H9 (cell line): ENCODE measurements at regions not wholly inside any gene's neighbourhood (a gene's known extent, or its start where the extent isn't known, plus 50 kb on each side); places are given as distances from the start of the nearest gene placed in this dataset.

ENCODE experiments used
- DNase-seq: peaks from one replicate; pipeline ENCODE4 v3.0.0-alpha.2; 2017
- H2AFZ ChIP-seq: one replicate; pipeline ENCODE4 v1.6.1; 2013; ENCODE audit warnings: mild to moderate bottlenecking, low read length, control low read depth, moderate library complexity
- H2AK5ac ChIP-seq: 2 replicates; pipeline ENCODE4 v1.6.1; 2013; ENCODE audit warnings: low read length, control low read depth, mixed read lengths; ENCODE audit not compliant: insufficient read length
- H2BK120ac ChIP-seq: one replicate; pipeline ENCODE4 v1.6.1; 2013; ENCODE audit warnings: low read depth, mild to moderate bottlenecking, low read length, control low read depth, inconsistent platforms; ENCODE audit not compliant: poor library complexity, severe bottlenecking
- H2BK12ac ChIP-seq: 2 replicates; pipeline ENCODE4 v1.6.1; 2013; ENCODE audit warnings: low read length, control low read depth, mixed read lengths, low read depth; ENCODE audit not compliant: insufficient read length
- H2BK15ac ChIP-seq: 2 replicates; pipeline ENCODE4 v1.6.1; 2013; ENCODE audit warnings: low read depth, low read length, control low read depth
- H2BK20ac ChIP-seq: one replicate; pipeline ENCODE4 v1.6.1; 2013; ENCODE audit warnings: low read depth, mild to moderate bottlenecking, low read length, control low read depth, inconsistent platforms; ENCODE audit not compliant: poor library complexity, severe bottlenecking
- H2BK5ac ChIP-seq: 2 replicates; pipeline ENCODE4 v1.6.1; 2013; ENCODE audit warnings: low read length, control low read depth, mixed read lengths; ENCODE audit not compliant: insufficient read length
- H3K14ac ChIP-seq: 2 replicates; pipeline ENCODE4 v1.6.1; 2013; ENCODE audit warnings: low read length, control low read depth; ENCODE audit not compliant: insufficient read depth
- H3K18ac ChIP-seq: 2 replicates; pipeline ENCODE4 v1.6.1; 2013; ENCODE audit warnings: low read depth, mild to moderate bottlenecking, mixed read lengths, low read length, control low read depth; ENCODE audit not compliant: insufficient read length
- H3K23ac ChIP-seq: 2 replicates; pipeline ENCODE4 v1.6.1; 2013; ENCODE audit warnings: low read length, control low read depth, mixed read lengths, low read depth; ENCODE audit not compliant: insufficient read length
- H3K23me2 ChIP-seq: 2 replicates; pipeline ENCODE4 v1.6.1; 2013; ENCODE audit warnings: low read depth, mild to moderate bottlenecking, mixed read lengths, low read length, control low read depth; ENCODE audit not compliant: insufficient read length, poor library complexity, severe bottlenecking
- H3K27ac ChIP-seq: 2 replicates; pipeline ENCODE4 v1.5.1; 2013; ENCODE audit warnings: low read length, control low read depth, mixed read lengths, low read depth; ENCODE audit not compliant: insufficient read length
- H3K27me3 ChIP-seq: 2 replicates; pipeline ENCODE4 v1.6.1; 2013; ENCODE audit warnings: low read length, control low read depth, inconsistent platforms; ENCODE audit not compliant: insufficient read depth
- H3K4ac ChIP-seq: 2 replicates; pipeline ENCODE4 v1.6.1; 2013; ENCODE audit warnings: low read depth, mild to moderate bottlenecking, control low read depth, inconsistent platforms, low read length, moderate library complexity
- H3K4me1 ChIP-seq: 2 replicates; pipeline ENCODE4 v1.6.1; 2013; ENCODE audit warnings: low read length, control low read depth, inconsistent platforms; ENCODE audit not compliant: insufficient read depth
- H3K4me2 ChIP-seq: 2 replicates; pipeline ENCODE4 v1.6.1; 2013; ENCODE audit warnings: low read length, control low read depth, mixed read lengths; ENCODE audit not compliant: insufficient read length, insufficient read depth
- H3K56ac ChIP-seq: 2 replicates; pipeline ENCODE4 v1.6.1; 2013; ENCODE audit warnings: low read depth, mild to moderate bottlenecking, mixed read lengths, low read length, control low read depth; ENCODE audit not compliant: insufficient read length
- H3K79me1 ChIP-seq: 2 replicates; pipeline ENCODE4 v1.6.1; 2013; ENCODE audit warnings: low read depth, mild to moderate bottlenecking, moderate library complexity, low read length, control low read depth, inconsistent platforms; ENCODE audit not compliant: insufficient read depth, poor library complexity, severe bottlenecking
- H3K79me2 ChIP-seq: 2 replicates; pipeline ENCODE4 v1.6.1; 2013; ENCODE audit warnings: low read length, control low read depth, inconsistent platforms; ENCODE audit not compliant: insufficient read depth
- H3K9ac ChIP-seq: 2 replicates; pipeline ENCODE4 v1.6.1; 2013; ENCODE audit warnings: low read length, control low read depth, mixed read lengths; ENCODE audit not compliant: insufficient read length; ENCODE audit errors: extremely low read depth
- H3K9me3 ChIP-seq: one replicate; pipeline ENCODE4 v1.6.1; 2013; ENCODE audit warnings: low read depth, low read length, inconsistent platforms; ENCODE audit not compliant: control insufficient read depth
- H3T11ph ChIP-seq: one replicate; pipeline ENCODE4 v1.6.1; 2013; ENCODE audit warnings: mild to moderate bottlenecking, low read length, control low read depth, inconsistent platforms
- H4K20me1 ChIP-seq: one replicate; pipeline ENCODE4 v1.6.1; 2013; ENCODE audit not compliant: control insufficient read depth, insufficient read length, insufficient read depth
- H4K5ac ChIP-seq: 2 replicates; pipeline ENCODE4 v1.6.1; 2013; ENCODE audit warnings: low read depth, mild to moderate bottlenecking, mixed read lengths, low read length, control low read depth; ENCODE audit not compliant: insufficient read length
- H4K8ac ChIP-seq: replicated peaks from 2 replicates; pipeline ENCODE4 v1.6.1; 2013; ENCODE audit warnings: low read length, control low read depth, mixed read lengths, low read depth; ENCODE audit not compliant: insufficient read length
- H4K91ac ChIP-seq: 2 replicates; pipeline ENCODE4 v1.6.1; 2013; ENCODE audit warnings: low read depth, mild to moderate bottlenecking, moderate library complexity, mixed read lengths, low read length, control low read depth; ENCODE audit not compliant: insufficient read length
- H3K27ac Mint-ChIP-seq, 3 experiments: 2 replicates in 2 of 3; 3 replicates in 1 of 3; pipeline ENCODE4 v1.8.0; 2020 to 2021; ENCODE audit warnings: mixed read lengths in 3 of 3, mild to moderate bottlenecking in 1 of 3, moderate library complexity in 1 of 3
- H3K27me3 Mint-ChIP-seq: 2 replicates; pipeline ENCODE4 v1.8.0; 2021; ENCODE audit warnings: low read depth, mild to moderate bottlenecking, moderate library complexity, mixed read lengths
- H3K36me3 Mint-ChIP-seq, 3 experiments: 2 replicates in 2 of 3; 3 replicates in 1 of 3; pipeline ENCODE4 v1.8.0; 2020 to 2021; ENCODE audit warnings: low read depth in 3 of 3, mixed read lengths in 3 of 3; ENCODE audit not compliant: insufficient read depth in 1 of 3
- H3K4me1 Mint-ChIP-seq, 2 experiments: 2 replicates each; pipeline ENCODE4 v1.8.0; 2020; ENCODE audit warnings: mixed read lengths in 2 of 2
- H3K4me3 Mint-ChIP-seq, 2 experiments: 2 replicates in 1 of 2; 3 replicates in 1 of 2; pipeline ENCODE4 v1.8.0; 2020 to 2021; ENCODE audit warnings: mild to moderate bottlenecking in 2 of 2, mixed read lengths in 2 of 2, moderate library complexity in 1 of 2
- H3K9me3 Mint-ChIP-seq, 2 experiments: 2 replicates in 1 of 2; 3 replicates in 1 of 2; pipeline ENCODE4 v1.8.0; 2020; ENCODE audit warnings: mild to moderate bottlenecking in 2 of 2, mixed read lengths in 2 of 2, moderate library complexity in 1 of 2
- CTCF ChIP-seq: fragments of 200-600 bp; sonication (generic); conservative IDR thresholded peaks from 3 replicates; pipeline ENCODE4 v1.8.0; 2021; ENCODE audit warnings: antibody characterized with exemption, mild to moderate bottlenecking
- WGBS: extraction: QIAGEN DNeasy Blood & Tissue Kit; methylation state at CpG from one replicate; pipeline ENCODE4 v1.1.7; 2013; ENCODE audit warnings: missing lambda C conversion rate, low lambda C conversion rate, mixed read lengths; ENCODE audit not compliant: insufficient read length; ENCODE audit errors: extremely low coverage; 5-methylcytosine and 5-hydroxymethylcytosine counted together

DNA sequence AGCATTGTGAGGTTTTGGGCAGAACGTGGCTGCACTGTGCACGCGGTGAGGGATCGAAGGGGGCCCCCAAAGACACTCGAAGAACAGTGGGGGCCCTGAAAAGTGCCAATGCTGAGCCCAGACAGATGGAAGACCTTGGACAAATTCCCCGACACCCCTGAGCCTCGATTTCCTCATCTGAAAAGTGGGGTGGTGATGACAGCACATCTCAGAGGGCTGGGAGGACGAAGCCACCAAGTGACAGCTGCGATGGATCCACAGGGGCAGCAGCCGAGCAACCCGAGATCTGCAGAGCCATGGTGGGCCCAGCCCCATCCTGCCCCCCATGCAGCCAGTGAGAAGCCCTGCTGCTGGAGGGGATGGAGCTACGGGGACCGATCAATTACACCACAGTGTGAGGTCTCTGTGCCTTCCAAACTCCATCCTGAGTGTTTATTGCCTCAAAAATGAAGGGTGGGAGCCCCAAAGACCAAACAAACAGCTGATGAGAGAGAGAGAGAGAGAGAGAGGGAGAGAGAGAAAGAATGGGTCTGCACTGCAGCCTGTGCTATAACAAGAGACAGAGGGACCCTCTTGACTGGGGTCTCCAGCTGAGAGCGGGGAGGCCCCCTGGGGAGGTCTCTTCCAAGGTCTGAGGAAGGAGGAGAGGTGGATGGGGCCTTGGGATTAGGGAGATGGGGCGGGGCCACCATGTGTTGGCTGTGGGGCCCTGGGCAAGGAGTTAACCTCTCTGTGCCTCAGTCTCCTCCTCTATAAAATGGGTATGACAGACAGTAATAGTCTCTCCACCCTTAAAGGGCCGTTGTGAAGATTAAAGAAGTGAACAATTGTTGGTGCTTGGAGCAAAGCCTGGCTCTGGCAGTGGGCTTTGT lies 134.4 kb upstream of the IER5L start:
- Mint-ChIP-seq H3K27me3 (peaks cover 10% of the 10 kb centered on the region), H3K4me1 (peaks cover 3 to 13% of the 10 kb centered on the region in 2 experiments; a peak in 3 of 4 replicates), H3K36me3 (peaks cover 0 to 4% (median 0%) of the 10 kb centered on the region in 3 experiments; a peak in 2 of 7 replicates), H3K4me3 (no peak overlapping the region; a peak in 1 of 5 replicates), H3K9me3 (no peaks in the 10 kb centered on the region; a peak in 2 of 5 replicates), H3K27ac (no peak overlapping the region)
- no peak for TF ChIP-seq CTCF
- no peak overlapping the region for H2AK5ac ChIP-seq
- H3K9me3 ChIP-seq: no peaks in the 10 kb centered on the region
- no peak overlapping the region for H2BK20ac ChIP-seq
- H3K79me1 ChIP-seq: no peaks in the 10 kb centered on the region
- H4K8ac ChIP-seq: no peak overlapping the region
- H2BK12ac ChIP-seq: no peak overlapping the region
- WGBS: no CpG with 5 or more reads among the region's 16 CpGs
- no peak overlapping the region for H3K56ac ChIP-seq
- no peak overlapping the region for H3T11ph ChIP-seq
- no peak overlapping the region for H2BK120ac ChIP-seq
- no peak overlapping the region for H2BK15ac ChIP-seq
- H4K5ac ChIP-seq: no peak overlapping the region
- no peaks in the 10 kb centered on the region for H3K23me2 ChIP-seq
- DNase-seq: no peak
- H2BK5ac ChIP-seq: no peak overlapping the region
- H4K20me1 ChIP-seq: no peaks in the 10 kb centered on the region
- no peak overlapping the region for H3K18ac ChIP-seq
- H3K79me2 ChIP-seq: no peaks in the 10 kb centered on the region
- no peak overlapping the region for H3K4me2 ChIP-seq
- H3K27me3 ChIP-seq: no peaks in the 10 kb centered on the region
- H3K9ac ChIP-seq: no peak overlapping the region
- H3K27ac ChIP-seq: no peak overlapping the region
- H3K23ac ChIP-seq: no peak overlapping the region
- no peak overlapping the region for H4K91ac ChIP-seq
- no peak overlapping the region for H2AFZ ChIP-seq
- H3K4ac ChIP-seq: no peak overlapping the region
- no peaks in the 10 kb centered on the region for H3K4me1 ChIP-seq
- H3K14ac ChIP-seq: no peak overlapping the region; the same call in 1 of the 2 replicates
